Testis (tissue), 2 donors: ENCODE measurements at regions not wholly inside any gene's neighbourhood (a gene's known extent, or its start where the extent isn't known, plus 50 kb on each side); places are given as distances from the start of the nearest gene placed in this dataset.

Experiments
- DNase-seq: peaks from one replicate; pipeline ENCODE4 v3.0.0-alpha.2; 2019
- H3K27ac ChIP-seq, 2 donors: fragments of 200-600 bp; sonication (generic); one replicate each; pipeline ENCODE4 v1.5.1; 2019
- H3K27me3 ChIP-seq: fragments of 200-600 bp; sonication (generic); one replicate; pipeline ENCODE4 v1.5.1; 2019
- H3K36me3 ChIP-seq: fragments of 200-600 bp; sonication (generic); one replicate; pipeline ENCODE4 v1.5.1; 2017; ENCODE audit warnings: low read depth; ENCODE audit errors: missing control alignments
- H3K4me1 ChIP-seq: fragments of 200-600 bp; sonication (generic); one replicate; pipeline ENCODE4 v1.5.1; 2019
- H3K4me3 ChIP-seq, 2 donors: fragments of 200-600 bp; sonication (generic); one replicate each; pipeline ENCODE4 v1.5.1; 2017 to 2019
- H3K9me3 ChIP-seq: fragments of 200-600 bp; sonication (generic); one replicate; pipeline ENCODE4 v1.5.1; 2017
- POLR2A ChIP-seq: fragments of 450-650 bp; IDR thresholded peaks from one replicate; pipeline ENCODE4 v1.6.1; 2017; ENCODE audit warnings: antibody characterized with exemption, mild to moderate bottlenecking, moderate library complexity
- WGBS, 2 donors: methylation state at CpG; one replicate each; pipeline ENCODE4 v1.1.5; 2018; 5-methylcytosine and 5-hydroxymethylcytosine counted together
- intact Hi-C: fragments of 100-400 bp; cut with DNase I; formaldehyde crosslinking; loops from one replicate; pipeline ENCODE4 v1.15.1; 2023; ENCODE audit warnings: low total_unique reads
- TF ChIP-seq, protein P1 (sequence below), 3 experiments: fragments of 450-650 bp in 2 of 3; fragments of 200-600 bp in 1 of 3; sonication (generic) in 1 of 3; IDR thresholded peaks; one replicate each; pipeline ENCODE4 v1.5.1; 2016 to 2019; ENCODE audit warnings: antibody characterized with exemption in 3 of 3, mild to moderate bottlenecking in 2 of 3, moderate library complexity in 1 of 3

DNA sequence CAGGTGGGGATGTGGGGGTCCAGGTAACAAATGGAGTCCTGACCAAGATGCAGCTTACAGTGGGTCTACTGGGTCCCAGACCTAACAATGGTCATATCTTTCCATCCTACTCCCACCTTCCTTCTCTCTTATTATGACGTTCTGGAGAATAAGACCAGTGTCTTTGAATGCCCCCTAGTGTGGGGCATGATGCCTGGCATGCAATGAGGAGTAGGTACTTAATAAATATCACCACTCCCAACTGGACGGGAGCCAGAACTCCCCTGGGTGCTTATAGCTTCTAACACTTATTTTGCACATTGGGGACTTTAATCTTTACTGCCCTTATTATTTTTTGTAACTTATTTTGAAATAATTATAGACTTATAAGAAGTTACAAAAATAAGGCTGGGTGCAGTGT is 98.2 kb downstream of the NDFIP1 start:
- Histone ChIP-seq H3K27me3 (no peaks in the 10 kb centered on the region), H3K4me1 (no peaks in the 10 kb centered on the region), H3K4me3 (no peak overlapping the region), H3K27ac (no peak overlapping the region), H3K9me3 (no peaks in the 10 kb centered on the region), H3K36me3 (no peaks in the 10 kb centered on the region)
- 61 to 69% methylated on average over 2 of the region's 2 CpGs for WGBS, 2 donors
- intact Hi-C loops: no loop called here
- no peak for DNase-seq
- TF ChIP-seq, protein P1, sequence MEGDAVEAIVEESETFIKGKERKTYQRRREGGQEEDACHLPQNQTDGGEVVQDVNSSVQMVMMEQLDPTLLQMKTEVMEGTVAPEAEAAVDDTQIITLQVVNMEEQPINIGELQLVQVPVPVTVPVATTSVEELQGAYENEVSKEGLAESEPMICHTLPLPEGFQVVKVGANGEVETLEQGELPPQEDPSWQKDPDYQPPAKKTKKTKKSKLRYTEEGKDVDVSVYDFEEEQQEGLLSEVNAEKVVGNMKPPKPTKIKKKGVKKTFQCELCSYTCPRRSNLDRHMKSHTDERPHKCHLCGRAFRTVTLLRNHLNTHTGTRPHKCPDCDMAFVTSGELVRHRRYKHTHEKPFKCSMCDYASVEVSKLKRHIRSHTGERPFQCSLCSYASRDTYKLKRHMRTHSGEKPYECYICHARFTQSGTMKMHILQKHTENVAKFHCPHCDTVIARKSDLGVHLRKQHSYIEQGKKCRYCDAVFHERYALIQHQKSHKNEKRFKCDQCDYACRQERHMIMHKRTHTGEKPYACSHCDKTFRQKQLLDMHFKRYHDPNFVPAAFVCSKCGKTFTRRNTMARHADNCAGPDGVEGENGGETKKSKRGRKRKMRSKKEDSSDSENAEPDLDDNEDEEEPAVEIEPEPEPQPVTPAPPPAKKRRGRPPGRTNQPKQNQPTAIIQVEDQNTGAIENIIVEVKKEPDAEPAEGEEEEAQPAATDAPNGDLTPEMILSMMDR (IDR thresholded peaks at IDR 0.05): no peak

DNA sequence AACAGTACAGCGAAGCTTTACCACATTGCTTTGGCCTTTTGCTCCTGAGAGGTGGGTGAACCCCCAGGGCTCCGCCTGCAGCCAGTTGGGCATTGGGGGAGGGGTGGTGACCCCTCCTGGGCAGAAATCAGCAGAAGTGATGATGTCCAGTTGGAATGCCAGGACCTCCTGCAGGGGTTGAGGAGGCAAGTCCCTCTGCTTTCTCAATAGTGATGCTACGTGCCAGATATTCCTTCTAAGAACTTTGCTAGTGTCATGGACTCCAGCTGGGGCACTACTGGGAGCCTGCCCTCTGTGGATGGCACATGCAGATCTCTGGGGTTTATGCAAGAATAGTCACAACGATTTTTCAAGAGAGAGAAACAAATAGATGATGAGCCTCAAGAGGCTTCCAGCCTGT is 95.6 kb downstream of the NDFIP1 start:
- 68 to 83% methylated on average over 4 of the region's 4 CpGs for WGBS, 2 donors
- H3K27ac ChIP-seq: no peak overlapping the region
- no peaks in the 10 kb centered on the region for H3K9me3 ChIP-seq
- TF ChIP-seq, protein P1 (IDR thresholded peaks at IDR 0.05): no peak
- no peak for TF ChIP-seq POLR2A
- H3K4me1 ChIP-seq: no peaks in the 10 kb centered on the region
- intact Hi-C loops: no loop called here
- no peak overlapping the region for H3K4me3 ChIP-seq
- no peaks in the 10 kb centered on the region for H3K36me3 ChIP-seq
- no peaks in the 10 kb centered on the region for H3K27me3 ChIP-seq
- no peak for DNase-seq
